ENCODE measurements at regions not wholly inside any gene's neighbourhood (a gene's known extent, or its start where the extent isn't known, plus 50 kb on each side); places are given as distances from the start of the nearest gene placed in this dataset.
A peak's percentile ranks its signal among the peaks of the same experiment; 100 is the strongest.
"Not testable (repeated sequence)": the region's sequence is repeated elsewhere in the genome, so short reads cannot be mapped to it uniquely, and the experiment has no call there.

DNA sequence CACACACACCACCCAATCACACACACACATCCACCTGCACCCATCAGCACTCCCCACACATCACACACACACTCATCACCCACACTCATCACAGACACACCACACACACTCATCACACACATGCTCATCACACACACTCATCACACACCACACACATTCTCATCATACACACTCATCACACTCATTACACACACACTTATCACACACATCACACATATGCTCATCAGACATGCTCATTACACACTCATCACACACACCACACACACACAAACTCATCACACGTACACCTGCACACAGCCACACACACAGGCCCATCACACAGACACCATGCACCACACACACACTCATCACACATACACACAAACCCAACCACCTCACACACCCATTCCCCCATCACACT is 107.5 kb upstream of the C14orf180 start:
- no peak for DNase-seq

DNA sequence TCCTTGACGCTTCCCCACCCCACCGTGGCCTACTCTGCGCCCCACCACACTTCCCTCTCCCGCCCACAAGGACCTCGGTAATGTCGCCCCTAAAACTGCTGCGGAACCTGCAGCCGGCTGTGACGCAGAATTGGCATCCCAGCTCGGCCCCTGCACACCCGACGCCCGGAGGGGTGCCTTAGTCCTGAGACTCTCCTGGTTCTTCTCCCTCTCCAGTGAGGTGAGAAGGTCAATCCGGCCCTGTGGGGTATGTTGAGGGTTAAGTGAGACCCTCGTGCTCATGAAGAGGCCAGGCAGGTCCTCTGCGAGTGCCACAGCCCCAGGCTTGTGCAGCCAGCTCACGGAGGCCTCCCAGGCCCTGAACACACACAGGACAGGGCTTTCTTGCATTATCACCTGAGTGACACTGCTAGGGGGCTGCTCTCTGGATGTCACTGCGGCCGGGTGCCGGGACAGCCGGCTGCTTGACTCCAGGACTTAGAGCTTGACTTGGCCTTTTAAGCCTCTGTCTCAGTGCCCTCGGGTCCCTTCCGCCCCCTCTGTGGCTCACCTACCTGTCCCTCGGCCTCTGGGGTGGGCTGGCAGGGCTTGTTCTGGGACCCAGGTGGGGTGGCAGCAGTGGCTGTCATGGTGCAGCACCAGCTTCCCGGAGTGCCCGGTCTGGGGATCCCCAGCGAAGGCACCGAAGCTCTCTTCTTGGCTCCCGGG is 106.9 kb upstream of the C14orf180 start:
- DNase-seq, result no peak

DNA sequence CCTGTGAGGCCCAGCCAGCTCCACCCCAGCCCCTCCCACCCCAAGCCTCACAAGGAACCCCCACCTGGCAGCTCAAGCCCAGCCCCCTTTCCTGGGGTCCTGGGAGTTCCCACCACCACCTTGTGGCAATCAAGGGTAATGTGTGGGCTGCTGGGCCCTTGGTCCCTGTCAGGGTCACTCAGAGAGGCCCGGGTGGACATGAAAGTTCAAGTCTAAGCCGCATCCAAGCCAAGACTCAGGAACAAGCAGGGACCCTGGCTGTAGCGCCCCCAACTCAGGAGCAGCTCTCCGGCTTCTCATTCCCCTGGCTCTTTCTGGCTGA is 106.4 kb upstream of the C14orf180 start:
- DNase-seq, result no peak

DNA sequence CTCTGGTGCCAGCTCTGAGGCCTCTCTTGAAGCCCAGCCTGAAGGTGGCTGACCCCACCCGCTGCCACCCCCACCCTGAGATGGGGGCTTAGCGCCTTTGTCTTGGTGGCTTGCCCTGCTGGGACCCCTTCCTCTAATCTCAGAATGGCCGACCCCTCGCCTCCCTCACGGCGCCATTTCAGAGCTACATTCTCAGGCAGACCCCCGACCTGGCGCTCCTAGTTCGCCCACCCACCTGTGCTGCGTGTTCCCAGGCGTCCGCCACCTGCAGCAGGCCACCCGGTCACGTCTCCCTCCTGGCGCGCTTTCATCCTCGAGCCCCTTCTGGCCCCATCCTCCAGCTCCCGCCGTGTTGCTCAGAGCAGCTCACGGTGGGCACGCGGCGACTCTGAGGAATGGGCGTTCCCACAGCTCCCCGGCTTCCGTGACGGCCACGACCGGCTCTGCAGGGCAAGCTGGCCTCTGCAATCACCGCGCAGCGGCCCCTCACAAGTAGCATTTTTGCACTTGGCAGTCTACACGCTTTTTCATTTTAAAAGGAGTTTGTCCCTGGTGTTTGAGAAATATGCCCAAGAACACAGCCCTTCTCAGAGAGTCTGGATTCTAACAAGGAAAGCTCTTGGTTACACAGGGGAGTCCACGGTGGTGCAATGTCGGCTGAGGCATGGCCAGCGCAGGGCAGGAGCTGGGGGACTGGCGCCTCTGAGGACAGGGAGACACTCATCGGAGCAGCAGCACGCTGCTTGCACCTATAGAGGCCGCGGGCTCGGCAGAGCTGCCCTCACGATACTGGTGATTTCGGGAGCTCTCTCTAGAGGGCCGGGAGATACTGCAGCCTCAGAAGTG is 105.7 kb upstream of the C14orf180 start:
- no peak for DNase-seq

DNA sequence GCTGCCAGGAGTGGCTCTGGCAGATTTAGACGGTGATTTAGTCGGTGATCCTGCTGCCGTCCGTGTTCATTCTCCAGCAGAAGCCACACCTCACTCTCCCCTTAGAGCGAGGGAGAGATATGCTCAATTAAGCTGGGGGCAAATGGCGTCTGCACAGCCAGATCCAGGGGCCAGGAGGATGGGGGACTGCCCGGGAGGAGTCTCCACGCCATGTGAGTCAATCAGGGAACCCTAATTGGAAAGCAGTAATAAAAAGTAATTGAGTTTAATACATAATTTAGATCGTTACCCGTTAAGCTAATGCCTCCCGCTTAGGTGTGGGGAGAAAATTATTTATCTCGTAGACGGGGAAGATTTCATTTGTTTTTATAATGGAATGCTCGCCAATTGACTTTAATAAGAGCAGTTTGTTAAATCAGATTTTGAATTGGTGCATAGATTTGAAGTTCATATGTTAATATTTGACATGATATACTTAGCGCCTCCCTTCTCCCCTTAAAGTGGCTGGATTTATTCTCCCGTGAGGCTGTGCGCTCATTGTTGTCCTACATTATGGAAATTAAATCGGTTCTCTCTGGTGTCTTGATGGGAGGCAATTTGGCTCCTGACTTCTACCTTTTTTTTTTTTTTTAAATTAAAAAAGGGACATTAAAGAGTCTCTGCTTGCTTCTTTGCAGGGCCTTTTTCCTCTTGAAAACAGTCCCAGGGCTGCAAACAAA is 104.9 kb upstream of the C14orf180 start:
- DNase-seq, result no peak

DNA sequence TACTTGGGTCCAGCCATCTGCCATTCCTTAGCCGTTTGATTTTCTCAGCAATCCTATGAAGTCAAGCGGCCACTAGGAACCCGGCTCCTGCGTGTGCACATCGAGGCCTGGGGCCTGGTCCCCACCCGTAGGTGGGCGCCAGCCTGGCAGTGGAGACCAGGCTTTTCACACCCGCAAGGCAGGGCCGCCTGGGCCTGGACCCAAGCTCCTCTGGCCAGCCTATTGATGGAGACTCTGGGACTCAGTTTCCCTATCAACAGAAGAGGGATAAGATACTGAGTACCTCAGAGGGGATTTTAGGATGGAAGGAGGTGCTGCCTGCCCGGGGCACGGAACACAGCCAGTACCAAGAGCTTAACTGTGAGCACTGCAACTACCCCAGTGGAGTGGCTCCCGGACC is 104.3 kb upstream of the C14orf180 start:
- no peak for DNase-seq

GRCh38 chr14:104475802-104476201 is 103.8 kb upstream of the C14orf180 start:
- DNase-seq, result no peak

DNA sequence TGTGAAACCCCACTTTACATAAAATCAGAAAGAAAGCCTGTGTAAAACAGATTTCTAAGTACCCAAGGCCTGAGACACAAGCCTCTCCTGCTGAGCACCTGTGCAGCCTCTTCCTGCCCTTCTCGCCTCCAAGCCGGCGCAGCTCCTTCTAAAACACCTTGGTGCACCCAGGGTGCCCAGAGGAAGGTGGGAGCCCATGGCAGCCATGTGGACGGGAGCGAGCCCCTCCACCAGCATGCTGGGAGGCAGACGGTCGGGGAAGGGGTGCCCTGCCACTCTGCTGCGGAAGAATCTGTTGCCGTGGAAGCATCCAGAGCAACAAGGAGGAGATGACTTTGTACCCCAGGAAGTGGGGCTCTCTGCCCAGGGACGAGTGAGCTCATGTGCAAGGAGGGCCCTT is 103.1 kb upstream of the C14orf180 start:
- no peak for DNase-seq

DNA sequence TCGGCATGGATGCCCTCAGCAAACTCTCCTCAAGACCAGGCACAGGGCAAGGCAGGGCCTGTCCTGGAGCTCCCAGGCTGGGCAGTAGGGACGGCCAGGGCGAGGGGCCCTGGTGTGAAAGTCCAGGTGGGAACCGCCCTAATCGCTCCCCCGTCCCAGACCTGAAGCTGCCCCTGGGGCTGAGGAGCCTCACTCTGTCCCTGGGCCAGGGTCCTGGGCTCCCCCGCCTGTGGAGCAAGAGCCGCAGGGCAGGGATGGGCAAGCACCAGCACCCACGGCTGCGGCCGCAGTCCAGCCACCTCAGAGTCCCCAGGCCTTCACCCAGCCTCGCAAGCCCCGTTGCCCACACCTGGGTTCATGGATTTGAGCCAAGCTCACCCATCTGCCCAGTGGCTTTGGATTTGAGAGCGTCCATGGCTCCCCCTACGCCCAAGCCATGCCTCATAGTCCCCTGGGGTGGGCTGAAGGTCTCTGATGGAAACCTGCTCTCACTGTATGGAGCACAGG is 102.4 kb upstream of the C14orf180 start:
- no peak for DNase-seq

DNA sequence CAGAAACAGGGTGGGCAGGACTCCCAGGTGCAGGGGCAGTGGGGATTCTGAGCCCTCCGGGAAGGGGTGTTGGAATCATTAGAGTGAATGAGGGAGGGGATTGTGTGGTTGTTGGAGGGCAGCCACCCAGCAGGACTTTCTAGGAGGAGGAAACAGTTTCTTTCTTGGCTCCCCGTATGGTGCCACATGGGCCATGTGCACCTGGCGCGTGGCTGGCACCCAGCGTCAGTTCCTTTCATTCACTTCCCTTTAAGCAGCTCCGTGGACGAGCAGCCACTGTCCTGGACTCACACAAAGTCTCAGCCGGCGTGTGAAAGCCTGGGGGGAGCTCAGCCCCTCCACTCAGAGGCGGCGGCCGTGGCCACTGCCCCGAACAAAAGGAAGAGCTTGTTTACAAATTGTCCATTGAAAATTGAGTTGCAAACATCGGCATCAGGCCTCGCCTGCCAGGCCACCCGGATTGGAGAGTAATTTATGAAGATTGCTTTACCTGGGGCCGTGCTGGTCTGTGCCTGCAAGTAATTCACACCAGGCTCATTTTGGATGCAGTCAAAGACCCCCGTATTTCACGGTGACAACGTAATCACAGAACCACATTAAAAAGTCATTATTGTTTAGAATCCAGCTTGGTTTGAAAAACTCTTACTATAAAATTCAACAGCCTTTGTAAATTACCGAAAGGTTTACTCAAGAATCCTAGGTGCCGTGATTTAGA is 101.7 kb upstream of the C14orf180 start:
- peak; percentile 53 to 75 for DNase-seq

- no peak for DNase-seq
These were observed 100.9 kb upstream of the C14orf180 start for GRCh38 chr14:104478656-104479055.

DNA sequence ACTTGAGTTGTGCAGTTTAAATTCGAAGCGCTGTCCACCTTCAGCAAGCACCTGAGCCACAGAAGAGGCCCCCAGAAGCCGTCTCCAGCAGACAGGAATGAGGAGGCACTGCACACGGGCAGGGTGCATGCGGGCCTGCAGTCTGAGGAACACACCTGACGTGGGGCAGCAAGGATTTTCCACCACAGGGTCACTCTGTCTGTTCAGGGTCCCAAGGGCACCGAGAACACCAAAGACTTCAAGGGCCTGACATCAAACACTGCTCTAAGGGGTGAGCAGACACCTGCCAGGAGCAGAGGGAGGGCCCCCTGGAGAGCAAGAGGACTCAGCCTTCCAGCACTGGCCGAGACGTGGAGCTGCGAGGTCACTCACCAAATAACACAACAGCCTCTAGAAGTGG is 99.7 kb upstream of the C14orf180 start:
- no peak for DNase-seq

- no peak for DNase-seq
These were observed 98.2 kb upstream of the C14orf180 start for GRCh38 chr14:104481323-104481722.

GRCh38 chr14:104482017-104482416 is 97.5 kb upstream of the C14orf180 start:
- not testable (repeated sequence) for DNase-seq

- DNase-seq, result no peak
These were observed 93.2 kb upstream of the C14orf180 start for GRCh38 chr14:104486222-104486923.

DNA sequence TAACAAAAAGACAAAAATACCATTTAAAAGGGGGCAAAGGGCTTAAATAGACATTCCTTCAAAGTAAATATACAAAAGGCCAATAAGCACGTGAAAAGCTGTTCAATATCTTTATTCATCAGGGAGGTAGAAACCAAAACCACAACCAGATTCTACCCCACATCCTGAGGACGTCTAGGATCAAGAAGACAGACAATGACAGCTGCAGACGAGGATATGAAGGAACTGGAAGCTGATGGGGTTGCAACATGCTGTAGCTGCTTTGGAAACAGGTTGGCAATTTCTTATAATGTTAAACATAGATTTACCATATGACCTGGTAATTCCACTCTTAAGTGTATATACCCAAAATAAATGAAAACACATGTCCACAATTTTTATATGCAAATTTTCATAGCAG is 85.1 kb upstream of the C14orf180 start:
- no peak for DNase-seq

DNA sequence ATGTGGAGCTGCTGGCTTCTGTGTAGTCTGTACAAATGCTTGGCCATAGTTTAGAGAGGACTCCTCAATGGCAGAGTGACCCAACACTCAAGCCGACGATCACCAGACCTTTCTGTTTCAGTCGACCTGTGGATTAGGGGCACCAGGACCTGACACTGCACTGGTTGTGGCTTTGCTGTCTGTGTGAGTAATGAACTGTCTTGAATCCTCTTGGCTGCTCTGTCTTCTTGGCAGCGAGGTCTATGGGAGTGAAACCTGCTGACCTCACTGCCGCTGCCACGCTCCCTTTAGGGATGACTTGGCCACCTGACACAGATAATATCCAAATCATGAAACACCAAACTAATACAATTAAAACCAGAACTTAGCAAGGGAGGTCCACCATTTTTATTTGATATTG is 83.5 kb upstream of the C14orf180 start:
- no peak for DNase-seq

DNA sequence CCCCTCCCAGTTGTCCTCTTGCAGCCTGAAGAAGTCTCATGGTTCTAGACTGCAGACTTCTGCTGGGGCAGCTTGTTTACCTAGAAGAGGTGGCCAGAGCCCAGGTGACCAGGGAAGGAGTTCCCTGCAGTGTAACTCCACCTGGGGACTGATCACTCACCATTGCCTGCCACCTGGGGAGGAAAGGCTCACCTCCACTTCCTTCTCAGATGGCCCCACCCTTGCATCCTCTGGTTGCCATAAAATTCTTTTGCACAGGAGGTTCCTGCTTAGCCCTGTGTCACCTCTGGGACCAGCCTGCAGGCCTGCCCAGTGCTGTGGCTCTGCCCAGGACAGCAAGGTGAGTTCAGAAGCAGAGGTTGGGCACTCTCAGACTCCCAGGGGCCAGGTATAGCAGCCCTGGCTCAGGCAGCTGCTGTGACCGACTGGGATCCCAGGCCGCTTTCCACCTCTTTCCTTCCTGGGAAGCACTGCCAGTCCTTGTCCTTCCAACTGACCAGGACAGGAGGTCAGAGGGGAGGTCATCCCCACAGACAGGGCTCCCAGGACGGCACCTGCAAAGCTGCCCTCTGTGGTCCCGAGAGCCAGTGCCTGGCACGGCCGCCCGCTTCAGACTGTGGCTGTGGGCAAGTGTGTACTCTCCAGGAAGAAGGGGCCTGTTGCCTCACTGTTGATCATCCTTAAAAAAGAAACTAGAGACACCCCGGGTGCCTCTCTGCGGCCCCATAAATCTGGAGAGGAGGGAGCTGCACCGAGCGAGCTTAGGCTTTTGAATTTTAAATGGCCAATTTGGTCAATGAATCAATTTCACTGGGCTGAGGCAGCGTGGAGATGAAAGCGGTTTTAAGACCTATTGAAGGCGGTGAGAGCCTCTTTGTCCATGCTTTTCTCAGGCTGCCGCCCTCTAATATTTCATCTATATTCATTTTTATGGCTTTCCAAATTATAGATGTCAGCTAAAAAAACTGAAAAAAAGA is 79.5 kb upstream of the C14orf180 start:
- DNase-seq, result no peak

DNA sequence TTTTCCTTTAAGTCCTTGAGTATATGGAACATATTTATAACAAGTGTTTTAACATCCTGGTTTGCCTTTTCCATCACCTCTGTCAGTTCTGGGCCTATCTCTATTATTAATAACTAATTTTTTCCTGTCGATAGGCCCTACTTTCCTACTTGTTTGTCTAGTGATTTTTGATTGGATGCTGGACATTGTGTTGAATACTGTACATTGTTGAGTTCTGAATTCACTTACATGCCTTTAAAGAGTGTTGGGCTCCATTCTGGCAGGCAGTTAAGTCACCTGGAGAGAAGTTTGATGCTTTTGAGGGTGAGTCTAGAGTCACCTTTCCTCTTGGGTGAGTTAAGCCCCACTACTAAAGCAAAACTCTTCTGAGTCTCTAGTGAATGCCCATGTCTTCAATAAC is 77.5 kb upstream of the C14orf180 start:
- DNase-seq, result no peak

- DNase-seq, result no peak
These were observed 75.9 kb upstream of the C14orf180 start for GRCh38 chr14:104503691-104504090.

DNA sequence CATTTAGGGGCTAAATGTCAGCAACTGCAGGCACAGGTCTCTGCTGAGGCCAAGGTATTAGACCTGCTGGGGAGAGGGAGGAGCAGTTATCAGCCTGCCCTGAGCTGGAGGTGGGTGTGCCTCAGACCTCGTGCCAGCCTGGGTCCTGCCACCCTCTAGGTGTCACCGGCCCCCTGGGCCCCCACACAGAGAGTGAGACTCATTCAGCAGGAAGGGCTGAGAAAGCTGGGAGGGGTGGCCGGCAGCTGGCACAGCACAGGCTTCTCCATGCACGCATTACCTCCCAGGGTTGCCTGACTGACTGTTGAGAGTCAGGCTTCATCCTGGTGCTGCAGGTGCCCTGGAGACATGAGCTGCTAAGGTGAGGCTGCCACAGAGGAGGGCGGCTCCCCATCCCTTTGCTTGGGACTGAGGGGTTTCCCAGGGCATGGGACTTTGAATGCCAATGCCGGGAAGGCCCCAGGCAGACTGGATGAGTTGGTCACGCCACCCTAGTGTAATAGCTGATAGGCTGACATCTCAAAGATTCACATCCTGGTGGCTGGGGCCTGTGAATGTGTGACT is 75.3 kb upstream of the C14orf180 start:
- no peak for DNase-seq
